Body of pancreas (tissue), 4 donors: ENCODE measurements at regions not wholly inside any gene's neighbourhood (a gene's known extent, or its start where the extent isn't known, plus 50 kb on each side); places are given as distances from the start of the nearest gene placed in this dataset.

ENCODE experiments used
- ATAC-seq: fragments of 150-250 bp; one replicate; pipeline ENCODE4 v1.9.1; 2016
- DNase-seq, 4 donors: peaks; one replicate each; pipeline ENCODE4 v3.0.0-alpha.2; 2019
- H3K27ac ChIP-seq, 4 donors: fragments of 200-600 bp; sonication (generic); 1 replicate in 3 of 4; 2 replicates in 1 of 4; pipeline versions ENCODE4 v1.5.1 to v1.6.1; 2016 to 2019; ENCODE audit warnings: mild to moderate bottlenecking in 1 of 4, mixed read lengths in 1 of 4, moderate library complexity in 1 of 4
- H3K27me3 ChIP-seq, 2 donors: fragments of 200-600 bp; sonication (generic); one replicate each; pipeline ENCODE4 v1.6.0; 2016; ENCODE audit warnings: mild to moderate bottlenecking in 1 of 2
- H3K36me3 ChIP-seq, 2 donors: fragments of 200-600 bp; sonication (generic); replicated peaks in 1 of 2; 2 replicates each; pipeline ENCODE4 v1.5.1; 2016; ENCODE audit warnings: low read depth in 2 of 2; ENCODE audit not compliant: insufficient read depth in 1 of 2
- H3K4me1 ChIP-seq: fragments of 200-600 bp; sonication (generic); one replicate; pipeline ENCODE4 v1.6.0; 2016
- H3K4me3 ChIP-seq, 2 donors: fragments of 200-600 bp; sonication (generic); 1 replicate in 1 of 2; 2 replicates in 1 of 2; pipeline ENCODE4 v1.5.1; 2016 to 2019
- H3K9me3 ChIP-seq, 3 donors: fragments of 200-600 bp; sonication (generic); 1 replicate in 2 of 3; 2 replicates in 1 of 3; pipeline ENCODE4 v1.5.1; 2016
- CTCF ChIP-seq, 7 experiments: fragments of 450-650 bp in 4 of 7; fragments of 200-600 bp in 3 of 7; sonication (generic) in 3 of 7; IDR thresholded peaks; one replicate each; pipeline ENCODE4 v1.5.1; 2016 to 2019; ENCODE audit warnings: antibody characterized with exemption in 7 of 7
- POLR2A ChIP-seq, 3 donors: fragments of 450-650 bp; IDR thresholded peaks; one replicate each; pipeline ENCODE4 v1.6.1; 2016; ENCODE audit warnings: antibody characterized with exemption in 3 of 3, mild to moderate bottlenecking in 2 of 3
- WGBS, 2 donors: methylation state at CpG; one replicate each; pipeline ENCODE4 v1.1.5; 2017; 5-methylcytosine and 5-hydroxymethylcytosine counted together
- intact Hi-C: fragments of 100-400 bp; cut with DNase I; formaldehyde crosslinking; loops from one replicate; pipeline ENCODE4 v1.15.1; 2023

GRCh38 chr12:11508699-11509098 lies 113.3 kb upstream of the PRB2 start:
- WGBS, 2 donors = 57 to 58% methylated on average over 4 of the region's 4 CpGs
- Histone ChIP-seq H3K9me3 (no peaks in the 10 kb centered on the region), H3K27me3 (no peaks in the 10 kb centered on the region), H3K36me3 (no peaks in the 10 kb centered on the region), H3K4me1 (no peaks in the 10 kb centered on the region), H3K4me3 (no peak overlapping the region), H3K27ac (no peak overlapping the region)
- no peak for ATAC-seq
- DNase-seq = no peak
- intact Hi-C loops = no loop called here
- TF ChIP-seq POLR2A (IDR thresholded peaks at IDR 0.05) = no peak
- no peak for TF ChIP-seq CTCF (IDR thresholded peaks at IDR 0.05)

DNA sequence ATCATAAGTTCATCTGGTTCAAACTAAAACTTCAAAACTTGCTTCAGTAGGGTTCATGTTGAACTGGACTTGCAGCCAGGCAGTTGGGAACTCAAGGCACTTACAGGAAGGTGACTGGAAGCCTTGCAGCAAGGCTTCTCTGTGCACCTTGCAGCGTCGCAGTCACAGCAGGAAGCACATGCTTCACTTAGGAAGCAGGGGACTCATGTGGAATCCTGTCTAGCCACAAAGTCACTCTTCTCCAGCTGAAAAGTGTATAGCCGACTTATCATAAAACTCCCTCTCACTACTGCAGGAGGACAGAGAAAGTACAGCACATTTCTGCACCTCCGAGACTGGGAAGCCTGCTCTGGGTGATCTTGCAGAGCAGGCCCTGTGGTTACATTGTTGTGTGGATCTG lies 114.0 kb upstream of the PRB2 start:
- no peaks in the 10 kb centered on the region for H3K4me1 ChIP-seq
- H3K27me3 ChIP-seq = no peaks in the 10 kb centered on the region
- no peak overlapping the region for H3K4me3 ChIP-seq
- no peaks in the 10 kb centered on the region for H3K36me3 ChIP-seq
- H3K27ac ChIP-seq = no peak overlapping the region
- ATAC-seq (no peak), DNase-seq (no peak)
- TF ChIP-seq CTCF (IDR thresholded peaks at IDR 0.05) (no peak), POLR2A (IDR thresholded peaks at IDR 0.05) (no peak)
- WGBS, 2 donors = 52 to 63% methylated on average over 4 of the region's 4 CpGs
- intact Hi-C loops = no loop called here
- H3K9me3 ChIP-seq = no peaks in the 10 kb centered on the region

DNA sequence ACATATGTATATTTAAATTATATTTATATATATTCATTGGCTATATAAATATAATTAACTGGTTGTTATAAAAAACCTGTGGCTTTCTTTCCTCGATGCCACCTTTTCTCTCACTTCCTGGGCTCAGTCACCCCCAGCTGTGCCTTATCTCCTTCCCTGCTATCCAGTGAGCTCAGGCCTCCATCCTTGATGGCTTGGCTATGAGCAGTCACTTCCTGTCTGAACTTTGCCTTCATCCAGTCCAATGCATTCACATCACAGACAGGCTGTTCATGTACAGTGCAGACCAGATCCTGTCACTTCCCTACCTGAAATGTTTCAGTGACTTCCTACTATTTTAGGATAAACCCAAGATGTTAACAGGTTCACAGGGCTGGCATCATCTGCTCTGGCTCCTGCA lies 115.3 kb upstream of the PRB2 start:
- 48 to 65% methylated on average over 1 of the region's 1 CpG for WGBS, 2 donors
- Histone ChIP-seq H3K4me1 (no peaks in the 10 kb centered on the region), H3K27ac (no peak overlapping the region), H3K27me3 (no peaks in the 10 kb centered on the region), H3K4me3 (no peak overlapping the region), H3K9me3 (no peaks in the 10 kb centered on the region), H3K36me3 (no peaks in the 10 kb centered on the region)
- intact Hi-C loops = no loop called here
- TF ChIP-seq CTCF (IDR thresholded peaks at IDR 0.05) (no peak), POLR2A (IDR thresholded peaks at IDR 0.05) (no peak)
- ATAC-seq (no peak), DNase-seq (no peak)

DNA sequence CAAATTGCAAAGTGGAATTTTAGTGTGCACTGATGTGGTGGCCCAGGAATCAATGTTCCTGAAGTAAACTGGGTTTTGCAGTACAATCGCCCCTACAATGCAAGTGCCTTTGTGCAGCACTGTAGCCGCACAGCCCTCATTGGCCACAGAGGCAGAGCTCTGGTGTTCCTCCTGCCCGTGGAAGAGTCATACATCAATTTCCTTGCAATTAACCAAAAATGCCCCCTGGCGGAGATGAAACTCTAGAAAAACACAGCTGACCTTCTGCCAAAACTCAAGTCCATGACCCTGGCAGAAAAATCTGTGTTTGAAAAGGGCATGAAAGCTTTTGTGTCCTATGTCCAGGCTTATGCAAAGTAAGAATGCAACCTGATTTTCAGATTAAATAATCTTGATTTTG lies 117.9 kb upstream of the PRB2 start:
- whole genome bisulfite sequencing, 2 donors = 62 to 66% methylated on average over 4 of the region's 4 CpGs
- TF ChIP-seq CTCF (IDR thresholded peaks at IDR 0.05) = no peak
- no peak for TF ChIP-seq POLR2A (IDR thresholded peaks at IDR 0.05)

DNA sequence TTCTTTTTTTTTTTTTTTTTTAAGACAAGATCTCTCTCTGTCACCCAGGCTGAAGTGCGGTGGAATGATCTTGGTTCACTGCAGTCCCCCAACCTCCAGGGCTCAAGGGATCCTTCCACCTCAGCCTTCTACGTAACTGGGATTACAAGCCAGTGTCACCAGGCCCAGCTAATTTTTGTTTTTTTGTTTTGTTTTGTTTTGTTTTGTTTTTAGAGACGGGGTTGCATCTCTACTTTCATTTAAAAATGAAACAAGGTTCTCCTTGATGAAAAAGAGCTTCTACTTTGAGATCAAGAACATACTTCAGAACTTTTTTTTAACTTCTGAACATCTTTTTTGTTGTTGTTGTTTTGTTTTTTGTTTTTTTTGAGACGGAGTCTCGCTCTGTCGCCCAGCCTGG lies 121.7 kb upstream of the PRB2 start:
- H3K9me3 ChIP-seq = no peaks in the 10 kb centered on the region
- no peak overlapping the region for H3K4me3 ChIP-seq
- no peaks in the 10 kb centered on the region for H3K27me3 ChIP-seq
- intact Hi-C loops = no loop called here
- H3K36me3 ChIP-seq = no peaks in the 10 kb centered on the region
- 82 to 91% methylated on average over 6 of the region's 6 CpGs for WGBS, 2 donors
- H3K27ac ChIP-seq = no peak overlapping the region
- TF ChIP-seq CTCF (IDR thresholded peaks at IDR 0.05) (no peak), POLR2A (IDR thresholded peaks at IDR 0.05) (no peak)
- no peak for DNase-seq
- H3K4me1 ChIP-seq = no peaks in the 10 kb centered on the region
- ATAC-seq = no peak

More for the DNA sequence above, 117.9 kb upstream of the PRB2 start:
- Histone ChIP-seq H3K27ac (no peak overlapping the region), H3K36me3 (no peaks in the 10 kb centered on the region), H3K27me3 (no peaks in the 10 kb centered on the region), H3K4me1 (no peaks in the 10 kb centered on the region), H3K9me3 (no peaks in the 10 kb centered on the region), H3K4me3 (no peak overlapping the region)
- intact Hi-C loops = no loop called here
- no peak for ATAC-seq
- DNase-seq = no peak
